UCSD-AML1 (cell line): ENCODE measurements at regions not wholly inside any gene's neighbourhood (a gene's known extent, or its start where the extent isn't known, plus 50 kb on each side); places are given as distances from the start of the nearest gene placed in this dataset.
"Not testable (repeated sequence)": the region's sequence is repeated elsewhere in the genome, so short reads cannot be mapped to it uniquely, and the experiment has no call there.

Experiments
- DNase-seq: peaks from one replicate; lab custom pipeline; 2025; ENCODE audit not compliant: unreplicated experiment; lab: John Stamatoyannopoulos, UW

DNA sequence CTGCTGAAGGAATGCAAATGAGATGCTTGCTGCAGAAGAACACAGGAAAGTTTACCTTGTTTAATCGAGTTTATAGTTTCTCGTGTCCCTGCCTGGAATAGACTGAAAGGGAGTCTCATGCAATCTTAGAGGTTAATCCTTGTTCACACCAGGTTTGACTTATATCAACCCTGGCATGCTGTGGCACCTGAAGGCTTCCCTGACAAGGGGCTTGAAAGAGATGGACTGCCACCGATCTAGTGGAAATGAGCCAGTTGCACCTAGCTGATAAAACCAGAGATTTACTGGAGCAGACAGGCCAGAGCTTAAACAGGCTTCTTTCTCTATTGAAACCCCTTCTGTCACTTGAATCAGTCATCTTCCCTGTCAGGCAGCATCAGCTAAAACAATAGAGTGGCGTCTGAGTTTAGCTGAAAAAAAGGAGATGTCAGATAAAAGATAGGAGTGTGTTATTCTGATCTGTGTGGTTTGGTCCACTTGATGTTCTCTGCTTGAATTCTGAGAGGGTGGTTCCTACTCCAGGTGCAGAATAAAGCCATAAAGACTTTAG lies 349.7 kb downstream of the RWDD3 start:
- DNase-seq, result no peak

DNA sequence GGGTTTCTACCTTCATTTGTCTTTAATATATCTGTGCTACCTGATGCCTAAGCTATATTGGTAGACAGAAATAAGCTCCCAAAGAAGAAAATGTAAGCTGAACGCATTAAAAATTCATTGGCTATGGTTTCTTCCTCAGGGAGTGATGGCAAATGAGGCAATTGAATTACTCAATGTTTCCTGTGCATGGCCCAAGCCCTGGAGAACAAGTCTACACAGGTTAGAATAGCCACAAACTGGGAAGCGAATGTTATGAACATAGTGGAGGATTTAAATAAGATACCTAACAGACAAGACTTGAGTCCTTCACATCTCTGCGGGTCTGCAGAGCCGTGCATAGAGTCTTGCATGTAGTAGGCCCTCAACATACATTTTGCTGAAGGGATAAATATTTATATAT lies 350.3 kb downstream of the RWDD3 start:
- DNase-seq, result no peak

DNA sequence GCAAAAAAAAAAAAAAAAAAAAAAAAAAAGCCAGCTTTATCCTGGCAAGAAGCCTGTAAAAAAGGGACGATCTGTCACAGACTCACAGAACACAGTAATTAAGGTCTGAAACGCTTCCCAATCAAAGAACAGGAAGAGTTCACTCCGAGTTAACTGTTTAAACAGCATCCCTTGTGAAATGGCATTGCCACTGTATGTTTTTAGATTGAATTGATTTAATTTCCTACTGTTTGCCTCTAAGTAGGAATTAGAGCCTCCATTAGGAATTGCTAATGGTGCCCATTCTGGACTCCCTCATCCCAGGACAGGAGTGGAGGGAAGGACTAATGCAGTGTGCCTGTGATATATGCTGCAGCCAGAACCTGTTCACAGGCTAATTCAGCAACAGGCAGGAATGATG lies 370.8 kb downstream of the RWDD3 start:
- no peak for DNase-seq

DNA sequence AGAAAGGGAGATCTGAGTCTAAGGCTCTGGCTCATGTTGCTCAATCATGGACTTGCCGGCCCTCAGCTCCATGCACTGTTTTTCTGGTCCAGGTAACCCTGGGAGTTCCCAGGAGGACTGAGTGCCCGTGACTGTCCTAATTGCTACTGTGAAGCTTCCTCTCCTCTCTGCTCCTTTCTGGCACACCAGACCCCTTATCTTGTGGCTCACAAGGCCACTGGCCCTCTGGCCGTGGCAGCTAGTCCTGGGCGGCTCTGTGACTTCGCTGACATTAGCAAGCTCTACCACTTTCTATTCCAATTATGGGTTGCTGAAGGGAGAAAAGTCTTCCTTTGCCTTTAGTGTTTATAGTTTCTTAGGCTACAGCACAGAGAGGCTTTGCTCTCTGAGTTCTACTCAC lies 380.2 kb downstream of the RWDD3 start:
- DNase-seq, result no peak

DNA sequence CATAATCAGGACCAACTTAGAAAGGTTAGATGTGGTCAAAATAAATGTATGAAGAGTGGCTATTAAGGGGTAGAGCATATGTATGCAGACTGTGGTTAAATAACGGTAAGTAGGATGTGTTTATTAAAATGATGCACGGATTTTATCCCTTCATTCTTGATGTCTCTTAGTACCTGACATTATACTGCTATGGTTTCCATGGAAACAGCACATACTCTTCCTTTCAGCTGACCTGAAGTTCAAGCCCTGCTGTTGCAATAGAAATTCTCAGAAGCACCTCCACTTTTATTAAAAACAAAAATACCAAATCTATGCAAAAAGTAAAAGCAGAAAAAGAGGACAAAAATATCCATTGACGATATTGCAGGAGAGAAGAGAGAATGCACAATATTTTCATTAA lies 381.4 kb downstream of the RWDD3 start:
- no peak for DNase-seq

DNA sequence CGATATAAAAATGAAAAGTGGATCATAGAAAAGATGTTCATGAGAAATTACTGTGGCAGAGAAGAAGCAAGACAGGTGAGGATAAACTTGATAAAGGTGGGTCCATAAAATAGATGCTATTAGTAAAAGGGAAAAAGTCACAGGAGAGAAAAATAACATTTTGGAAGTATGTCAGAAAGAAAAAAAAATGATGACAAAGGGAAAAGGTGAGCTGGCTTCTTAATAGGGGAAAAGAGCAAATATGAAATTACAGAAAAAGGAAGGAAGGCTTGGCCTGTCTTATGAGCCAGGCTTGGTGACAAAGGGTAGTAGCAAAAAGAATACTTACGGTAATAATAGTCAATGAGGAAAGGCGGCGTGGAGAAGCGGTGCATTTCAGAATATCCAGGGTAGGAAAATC lies 386.1 kb downstream of the RWDD3 start:
- no peak for DNase-seq

DNA sequence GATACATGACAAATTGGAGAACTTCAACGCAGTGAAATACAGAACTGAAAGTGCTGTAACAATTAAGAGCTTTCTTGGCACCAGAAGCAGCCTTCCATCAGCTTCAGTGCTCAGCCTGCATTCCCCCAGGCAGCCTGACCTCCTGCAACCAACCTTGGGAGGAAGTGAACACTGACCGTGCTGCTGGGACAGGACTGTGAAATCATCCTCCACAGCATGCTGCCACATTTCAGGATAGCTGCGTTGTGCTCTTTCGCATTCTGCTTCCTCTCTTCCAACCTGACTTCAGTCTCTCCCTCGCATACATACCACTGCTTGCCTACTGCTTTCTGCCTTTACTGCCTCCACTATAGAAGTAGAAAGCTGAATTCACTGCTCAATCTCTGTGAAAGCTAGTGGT lies 388.6 kb downstream of the RWDD3 start:
- DNase-seq, result no peak

DNA sequence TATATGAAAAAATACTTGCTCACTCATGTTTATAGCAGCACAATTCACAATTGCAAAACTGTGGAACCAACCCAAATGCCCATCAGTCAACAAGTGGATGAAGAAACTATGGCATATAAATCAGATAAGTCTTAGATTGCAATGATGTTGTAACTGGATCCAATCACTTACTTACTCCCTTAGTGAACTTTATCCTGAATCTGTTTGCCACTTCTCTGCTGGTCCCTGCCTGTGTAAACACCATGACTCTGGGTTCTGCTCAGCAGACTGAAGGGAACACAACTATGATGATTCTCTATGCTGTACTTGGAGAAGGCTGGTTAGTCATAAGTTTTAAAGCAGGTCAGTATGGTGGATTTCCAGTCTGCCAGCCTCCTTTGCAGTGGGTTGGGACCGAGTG lies 391.2 kb downstream of the RWDD3 start:
- no peak for DNase-seq

DNA sequence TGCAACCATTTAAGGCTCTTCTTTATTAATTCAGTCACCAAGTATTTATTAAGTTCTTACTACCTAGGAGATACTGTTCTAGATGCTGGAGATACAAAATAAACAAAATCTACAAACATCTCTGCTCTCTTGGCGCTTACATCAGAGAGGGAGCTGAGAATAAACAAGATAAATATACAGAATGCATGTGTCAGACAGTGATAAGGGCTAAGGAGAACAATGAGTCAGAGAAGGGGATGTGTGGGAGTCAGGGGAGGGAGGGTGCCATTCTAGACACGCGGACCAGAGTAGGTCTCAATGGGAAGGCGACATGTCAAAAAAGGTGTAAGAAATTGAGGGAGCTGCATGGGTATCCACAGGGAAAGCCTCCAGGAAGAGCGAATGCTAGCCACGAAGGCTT lies 393.2 kb downstream of the RWDD3 start:
- DNase-seq, result no peak

DNA sequence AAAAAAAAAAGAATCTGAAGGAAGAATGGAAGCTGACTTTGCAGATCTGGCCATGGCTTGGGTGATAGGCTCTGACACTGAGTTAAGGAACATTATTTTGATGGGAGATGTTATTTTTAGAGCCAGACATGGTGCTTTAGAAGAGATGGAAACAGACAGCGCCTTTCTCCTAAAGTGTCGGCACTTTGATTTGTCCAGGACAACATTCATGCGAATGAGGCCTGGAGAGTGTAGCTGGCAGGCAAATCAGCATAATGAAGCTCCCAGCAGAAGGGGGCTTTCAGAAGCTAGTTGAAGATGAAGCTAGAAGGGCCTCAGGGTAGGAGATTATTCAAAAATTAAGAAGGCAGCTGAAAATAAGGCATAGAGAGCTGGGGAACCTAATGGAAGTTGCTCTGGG lies 397.7 kb downstream of the RWDD3 start:
- DNase-seq, result no peak

DNA sequence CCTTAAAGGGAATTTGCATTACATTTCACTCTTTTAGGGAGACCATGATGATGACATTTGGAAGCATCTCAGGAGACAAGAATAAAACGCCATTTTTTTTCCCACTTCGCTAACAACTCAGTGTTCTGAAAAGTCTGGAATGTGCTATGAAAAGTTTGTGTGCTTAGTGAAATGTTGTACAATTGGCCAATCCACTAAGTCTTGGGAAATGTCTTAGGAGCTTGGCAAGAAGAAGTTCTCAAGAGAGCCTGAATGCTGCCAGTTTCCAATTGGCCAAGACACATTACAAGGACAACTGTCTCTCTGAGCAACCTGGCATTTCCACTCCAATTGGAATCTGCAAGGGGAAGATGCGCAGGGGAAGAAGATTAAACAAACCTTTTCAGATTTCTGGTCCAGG lies 401.8 kb downstream of the RWDD3 start:
- DNase-seq, result no peak

DNA sequence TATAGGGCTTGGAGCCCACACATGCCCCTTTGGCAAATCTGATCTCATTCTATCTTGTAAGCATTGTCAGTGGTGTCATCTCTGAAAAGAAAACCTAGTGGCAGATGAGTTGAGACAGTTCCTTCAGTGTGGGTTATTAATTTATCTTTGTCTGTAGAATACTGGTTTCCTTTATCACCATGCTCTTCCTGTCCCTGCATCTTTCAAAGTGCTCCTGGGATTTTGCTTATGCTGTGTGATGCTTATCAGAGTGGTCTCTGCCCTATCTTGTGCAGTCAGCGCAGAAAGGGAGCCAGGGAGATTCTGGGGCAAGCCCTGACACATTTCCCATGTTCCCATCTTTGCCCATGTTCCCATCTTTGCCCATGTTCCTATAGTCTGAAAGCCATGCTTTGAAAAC lies 402.9 kb downstream of the RWDD3 start:
- no peak for DNase-seq

DNA sequence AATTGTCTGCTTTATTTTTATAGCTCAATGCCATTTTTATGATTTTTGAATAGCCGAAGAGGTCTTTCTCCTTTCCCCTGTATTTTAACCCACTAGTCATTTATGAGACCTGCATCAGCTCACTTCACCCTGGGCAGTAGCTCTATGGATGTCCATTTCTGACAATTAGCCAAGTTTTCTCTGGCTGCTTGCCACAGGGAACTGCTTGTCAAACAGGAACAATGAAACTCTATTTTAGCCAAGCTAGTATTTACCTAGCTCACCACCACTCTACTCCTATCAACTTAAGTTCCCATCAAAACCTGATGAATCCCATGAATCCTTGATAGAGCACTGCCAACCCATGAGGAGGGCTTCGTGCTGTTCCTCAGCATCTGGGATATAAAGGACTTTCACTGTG lies 406.7 kb downstream of the RWDD3 start:
- DNase-seq, result no peak

DNA sequence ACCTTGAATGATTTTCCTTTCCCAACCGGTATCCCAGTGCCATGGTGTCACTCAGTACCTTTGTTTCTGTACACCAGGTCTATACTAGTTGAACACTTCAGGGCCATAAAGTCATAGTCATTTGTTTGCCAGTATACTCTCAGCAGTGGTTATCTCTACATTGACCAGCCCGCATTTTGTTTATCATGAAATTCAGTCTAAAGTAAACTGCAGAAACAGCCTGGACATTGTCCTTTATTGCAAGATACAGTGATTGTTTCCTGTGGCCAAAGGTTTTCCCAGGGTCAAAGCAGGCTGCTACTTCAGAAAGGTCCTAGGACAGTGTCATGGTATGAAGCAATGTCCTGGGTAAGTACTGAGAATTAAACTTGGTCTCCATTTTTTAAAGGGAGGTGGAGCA lies 407.4 kb downstream of the RWDD3 start:
- no peak for DNase-seq

DNA sequence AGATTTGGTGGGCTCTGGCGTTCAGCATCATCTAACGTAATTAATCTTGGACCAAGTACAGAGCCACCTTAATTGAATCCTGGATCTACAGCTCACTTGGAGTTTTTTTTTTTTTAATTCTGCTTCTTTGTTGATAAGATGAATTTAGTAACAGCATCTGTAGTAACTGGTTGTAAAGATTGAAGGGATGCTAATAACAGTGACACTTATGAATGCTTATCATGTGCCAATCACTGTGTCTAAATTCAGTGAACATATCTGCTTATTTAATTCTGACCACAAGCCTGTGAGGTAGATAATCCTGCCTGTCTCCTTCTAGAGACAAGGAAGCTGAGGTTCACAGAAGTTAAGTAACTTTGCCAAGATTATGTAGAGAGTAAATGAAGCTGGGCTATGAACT lies 408.0 kb downstream of the RWDD3 start:
- DNase-seq, result no peak

DNA sequence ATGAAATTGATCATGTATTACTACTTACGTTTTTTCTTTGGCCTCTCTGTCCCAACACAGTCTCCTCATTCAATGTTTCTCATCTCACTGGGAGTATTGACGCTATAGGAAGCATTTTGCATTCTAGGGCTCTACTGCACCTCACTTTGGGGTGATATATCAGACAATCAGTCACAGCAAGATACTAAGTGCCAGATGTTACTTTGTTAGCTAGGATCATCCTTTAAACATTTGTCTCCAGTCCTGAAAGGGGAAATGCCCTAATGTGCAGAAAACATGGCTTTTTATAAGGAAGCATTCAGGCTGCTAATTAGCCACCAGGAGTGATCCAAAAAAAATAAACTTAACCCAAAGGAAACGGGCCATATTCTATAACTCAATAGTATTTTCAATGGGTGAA lies 409.1 kb downstream of the RWDD3 start:
- no peak for DNase-seq

DNA sequence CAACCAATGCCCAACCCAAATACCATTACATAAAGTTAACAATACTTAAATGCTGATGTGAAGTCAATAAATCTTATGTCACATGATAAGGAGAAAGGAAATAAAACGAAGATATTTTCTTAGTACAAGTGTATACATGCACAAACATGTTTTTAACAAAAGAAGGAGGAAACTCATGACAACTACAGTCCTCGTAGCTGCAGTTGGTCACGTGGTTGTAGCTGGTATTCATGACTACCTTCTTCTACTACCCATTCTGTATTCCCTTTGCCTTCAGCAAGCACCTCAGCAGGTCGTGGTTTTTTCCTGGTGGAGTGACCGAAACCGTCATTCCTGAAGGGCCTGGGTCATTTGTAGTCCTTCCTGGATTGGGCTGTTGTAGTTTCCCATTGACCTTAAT lies 411.1 kb downstream of the RWDD3 start:
- DNase-seq, result not testable (repeated sequence)

DNA sequence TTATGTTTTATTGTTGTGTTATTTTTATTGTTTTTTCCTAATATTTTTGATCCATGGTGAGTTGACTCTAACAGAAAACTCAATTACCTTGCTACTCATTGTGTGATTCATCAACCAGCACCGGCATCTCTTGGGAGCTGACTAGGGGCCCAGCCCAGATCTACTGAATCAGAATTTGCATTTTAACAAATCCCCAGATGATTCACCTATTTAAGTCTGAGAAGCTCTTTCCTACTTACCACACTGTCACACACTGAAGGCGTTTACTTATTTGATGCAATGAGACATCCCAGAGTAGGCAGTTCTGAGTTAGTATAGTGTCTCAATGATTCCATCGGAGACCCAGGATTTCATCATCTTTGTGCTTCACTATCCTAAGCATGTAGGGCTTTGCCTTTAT lies 416.6 kb downstream of the RWDD3 start:
- DNase-seq, result no peak

DNA sequence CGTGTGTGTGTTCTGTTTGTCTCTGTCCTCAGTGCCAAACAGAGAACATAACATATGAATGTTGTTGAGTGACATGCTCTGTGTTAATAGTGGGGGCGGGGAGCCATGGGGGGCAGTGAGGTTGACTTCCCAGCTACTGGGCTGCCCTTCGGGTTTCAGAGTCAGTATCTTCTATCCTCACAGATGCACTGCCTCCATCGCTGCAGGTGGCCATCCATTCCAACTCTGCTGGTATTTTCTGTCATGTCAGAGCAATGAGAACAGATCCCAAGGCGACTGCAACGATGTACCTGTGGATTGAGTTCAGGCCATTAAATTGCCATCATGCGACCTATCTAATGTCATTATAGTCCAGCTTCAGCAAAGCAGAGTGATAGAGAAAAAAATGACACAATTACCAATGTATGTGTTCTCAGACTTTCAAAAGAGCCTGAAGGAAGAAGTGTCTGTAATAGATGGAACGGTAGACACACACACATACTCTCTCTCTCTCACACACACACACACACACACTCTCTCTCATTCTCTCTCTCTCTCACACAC lies 418.5 kb downstream of the RWDD3 start:
- DNase-seq, result no peak

DNA sequence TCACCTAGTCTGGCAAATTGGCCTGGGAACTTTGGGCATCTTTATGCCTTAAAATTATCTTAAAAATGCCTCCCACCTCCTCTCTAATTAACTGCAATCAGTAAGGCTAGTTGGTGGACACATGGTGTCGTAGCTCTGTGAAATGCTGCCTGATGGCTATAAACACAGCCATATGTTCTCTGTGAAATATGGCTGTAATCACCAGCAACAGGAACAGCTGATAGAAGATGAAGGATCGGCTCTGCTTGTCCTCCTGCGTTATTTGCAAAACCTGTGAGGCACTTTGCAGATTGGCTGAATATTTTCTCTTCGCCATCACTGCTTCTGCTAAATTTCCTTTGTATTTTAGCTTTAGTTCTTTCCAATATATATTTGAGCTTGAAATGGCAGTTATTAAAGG lies 419.6 kb downstream of the RWDD3 start:
- no peak for DNase-seq

DNA sequence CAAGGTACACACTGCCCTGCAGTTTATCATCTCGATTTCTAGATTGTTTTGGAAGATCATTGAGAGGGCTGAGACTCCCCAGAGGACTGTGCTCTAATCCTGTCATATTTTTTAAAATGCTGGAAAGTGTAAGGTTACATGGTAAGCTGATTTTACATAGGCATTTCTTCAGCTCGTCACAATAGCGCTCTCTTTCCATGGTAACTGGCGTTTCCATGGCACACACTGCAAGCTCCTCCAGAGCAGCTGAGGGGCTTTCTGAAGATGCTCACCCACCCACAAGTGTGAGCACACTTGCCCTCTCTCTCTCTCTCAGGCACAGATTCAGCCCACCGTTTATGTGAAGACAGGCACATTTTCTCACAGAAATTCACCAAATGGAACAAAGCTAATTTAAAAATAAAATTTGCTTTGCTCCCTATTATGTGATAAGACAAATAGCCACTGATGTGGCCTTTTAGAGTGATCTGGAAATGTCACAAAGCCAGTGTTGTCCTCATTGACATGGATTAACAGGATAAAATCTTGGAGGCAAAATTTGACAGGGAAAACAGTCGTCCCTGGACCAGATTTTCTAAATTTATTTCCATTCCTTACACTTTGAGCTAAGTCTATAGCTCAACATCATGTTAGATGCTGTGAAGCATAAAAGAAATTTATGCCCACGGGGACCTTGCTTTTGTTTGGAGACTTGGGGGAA lies 421.5 kb downstream of the RWDD3 start:
- no peak for DNase-seq

DNA sequence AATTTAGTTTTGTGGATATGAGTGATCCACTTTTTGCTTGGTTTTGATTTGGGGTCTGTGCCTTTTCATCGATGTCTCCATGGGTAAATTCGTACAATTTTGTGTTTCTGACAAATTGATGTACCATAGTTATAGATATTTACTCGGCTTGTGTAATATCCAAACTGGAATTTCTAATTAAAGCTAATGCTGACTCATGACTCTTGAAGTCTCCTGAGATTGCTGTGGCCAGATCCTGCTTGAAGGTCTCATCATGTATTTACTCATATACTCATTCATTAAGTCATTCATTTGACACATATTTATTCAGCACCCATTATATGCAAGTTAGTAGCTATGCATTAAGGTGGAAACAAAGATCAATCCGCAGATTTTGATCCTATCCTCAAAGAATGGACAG lies 423.2 kb downstream of the RWDD3 start:
- DNase-seq, result no peak

DNA sequence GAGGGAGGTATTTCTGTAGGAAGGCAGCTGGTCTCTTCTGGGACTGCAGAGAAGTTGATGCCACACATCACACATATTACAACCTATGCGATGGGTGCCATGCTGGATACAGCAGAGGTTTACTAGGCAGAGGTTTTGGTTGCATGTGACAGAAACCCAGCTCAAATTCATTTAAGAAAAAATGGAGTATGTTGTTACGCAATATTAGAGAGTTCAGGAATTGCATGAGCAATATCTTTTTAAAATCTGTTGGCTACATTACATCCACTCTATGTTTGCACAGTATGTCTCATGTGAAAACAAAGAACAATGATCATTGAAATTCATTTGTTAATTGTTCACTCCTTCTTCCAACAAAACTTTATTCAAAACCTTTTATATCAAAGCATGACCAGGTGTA lies 425.2 kb downstream of the RWDD3 start:
- no peak for DNase-seq
